Colonic mucosa (tissue), 4 donors: ENCODE measurements at regions not wholly inside any gene's neighbourhood (a gene's known extent, or its start where the extent isn't known, plus 50 kb on each side); places are given as distances from the start of the nearest gene placed in this dataset.

ENCODE experiments used
- DNase-seq: peaks from one replicate; pipeline ENCODE4 v3.0.0-alpha.2; 2020
- H3K27ac ChIP-seq: fragments of 200-600 bp; one replicate; pipeline ENCODE4 v1.8.0; 2021
- H3K27me3 ChIP-seq: fragments of 200-600 bp; one replicate; pipeline ENCODE4 v1.8.0; 2021
- H3K36me3 ChIP-seq: fragments of 200-600 bp; one replicate; pipeline ENCODE4 v1.8.0; 2021
- H3K4me1 ChIP-seq: fragments of 200-600 bp; one replicate; pipeline ENCODE4 v1.8.0; 2021; ENCODE audit warnings: mild to moderate bottlenecking
- H3K4me3 ChIP-seq: fragments of 200-600 bp; one replicate; pipeline ENCODE4 v1.8.0; 2021
- H3K9ac ChIP-seq, 2 donors: one replicate each; pipeline ENCODE4 v1.7.0; 2013; ENCODE audit warnings: control low read depth in 2 of 2, low read depth in 2 of 2, low read length in 2 of 2
- H3K9me3 ChIP-seq: fragments of 200-600 bp; one replicate; pipeline ENCODE4 v1.8.0; 2021
- CTCF ChIP-seq: fragments of 200-600 bp; IDR thresholded peaks from one replicate; pipeline ENCODE4 v1.8.0; 2022; ENCODE audit warnings: antibody characterized with exemption, mild to moderate bottlenecking
- intact Hi-C: fragments of 100-400 bp; cut with DNase I; formaldehyde crosslinking; loops from one replicate; pipeline ENCODE4 v1.14.1; 2022
- donor health status: healthy.
- donor health status: DM: no; HTN: no; CAD: no.
- donor health status: DM: no; HTN: no; CAD: no.

- Histone ChIP-seq H3K9ac (no peak overlapping the region), H3K4me1 (no peaks in the 10 kb centered on the region), H3K4me3 (no peak overlapping the region), H3K9me3 (no peaks in the 10 kb centered on the region), H3K27ac (peak overlapping the region; percentile 34), H3K36me3 (no peaks in the 10 kb centered on the region), H3K27me3 (no peaks in the 10 kb centered on the region)
- intact Hi-C loops, result no loop called here
- no peak for TF ChIP-seq CTCF
- peak; percentile 64 for DNase-seq
These were observed 419.2 kb downstream of the FGF9 start for GRCh38 chr13:22090106-22090505.

- Histone ChIP-seq H3K4me3 (no peak overlapping the region), H3K27ac (no peak overlapping the region), H3K9ac (no peak overlapping the region), H3K27me3 (no peaks in the 10 kb centered on the region), H3K9me3 (no peaks in the 10 kb centered on the region), H3K4me1 (no peaks in the 10 kb centered on the region), H3K36me3 (no peaks in the 10 kb centered on the region)
- TF ChIP-seq CTCF, result no peak
- intact Hi-C loops, result no loop called here
- no peak for DNase-seq
These were observed 420.5 kb downstream of the FGF9 start for GRCh38 chr13:22091222-22091970.

GRCh38 chr13:22091971-22092300, 421.1 kb downstream of the FGF9 start:
- Histone ChIP-seq H3K27me3 (no peaks in the 10 kb centered on the region), H3K9ac (no peak overlapping the region), H3K27ac (no peak overlapping the region), H3K4me1 (no peaks in the 10 kb centered on the region), H3K4me3 (no peak overlapping the region), H3K9me3 (no peaks in the 10 kb centered on the region), H3K36me3 (no peaks in the 10 kb centered on the region)
- TF ChIP-seq CTCF, result no peak
- no peak for DNase-seq
- intact Hi-C loops, result no loop called here

GRCh38 chr13:22092791-22093560, 422.1 kb downstream of the FGF9 start:
- no peak overlapping the region for H3K27ac ChIP-seq
- no peaks in the 10 kb centered on the region for H3K4me1 ChIP-seq
- no peak overlapping the region for H3K4me3 ChIP-seq
- DNase-seq, result no peak
- H3K9me3 ChIP-seq, result no peaks in the 10 kb centered on the region
- no peaks in the 10 kb centered on the region for H3K27me3 ChIP-seq
- intact Hi-C loops, result no loop called here
- no peak overlapping the region for H3K9ac ChIP-seq
- TF ChIP-seq CTCF, result no peak
- H3K36me3 ChIP-seq, result no peaks in the 10 kb centered on the region

GRCh38 chr13:22095794-22096193, 424.9 kb downstream of the FGF9 start:
- no peak overlapping the region for H3K4me3 ChIP-seq
- H3K27me3 ChIP-seq, result no peaks in the 10 kb centered on the region
- H3K27ac ChIP-seq, result no peak overlapping the region
- no peaks in the 10 kb centered on the region for H3K4me1 ChIP-seq
- H3K9ac ChIP-seq, result no peak overlapping the region
- H3K9me3 ChIP-seq, result no peaks in the 10 kb centered on the region
- intact Hi-C loops, result no loop called here
- no peaks in the 10 kb centered on the region for H3K36me3 ChIP-seq
- DNase-seq, result no peak
- TF ChIP-seq CTCF, result no peak
